ENCODE measurements at regions not wholly inside any gene's neighbourhood (a gene's known extent, or its start where the extent isn't known, plus 50 kb on each side); places are given as distances from the start of the nearest gene placed in this dataset.

- TF ChIP-seq EP300 (IDR thresholded peaks at IDR 0.05): no peak
- no peak for TF ChIP-seq CTCF (IDR thresholded peaks at IDR 0.05)
- no peak for TF ChIP-seq POLR2A (IDR thresholded peaks at IDR 0.05)
Measured at GRCh38 chr7:110557136-110557535, 533.8 kb upstream of the LRRN3 start.
